GM12878 (cell line): ENCODE measurements at regions not wholly inside any gene's neighbourhood (a gene's known extent, or its start where the extent isn't known, plus 50 kb on each side); places are given as distances from the start of the nearest gene placed in this dataset.
"Not testable (repeated sequence)": the region's sequence is repeated elsewhere in the genome, so short reads cannot be mapped to it uniquely, and the experiment has no call there.

ENCODE experiments used
- ATAC-seq: fragments of 200-7000 bp; cut with Tn5 transposase; 3 replicates; pipeline ENCODE4 v1.9.1; 2020; ENCODE audit warnings: mild to moderate bottlenecking, moderate library complexity
- BruUV-seq: library from RNA; stranded (reverse); fragments of 400-500 nt; replicated peaks from 2 replicates; lab custom pipeline; 2021; lab: Mats Ljungman, UMichigan
- CTCF ChIA-PET: fragments of 300-600 bp; sonication (Branson Sonifier 250); formaldehyde crosslinking; extraction: SDS; loops from one replicate; lab custom pipeline; 2021; ENCODE audit warnings: inconsistent platforms; lab: Yijun Ruan, JAX
- POLR2A ChIA-PET: fragments of 350-600 bp; formaldehyde crosslinking; extraction: SDS; loops from one replicate; lab custom pipeline; 2021; ENCODE audit warnings: inconsistent platforms; lab: Charles Lee
- RAD21 ChIA-PET: fragments of 300-600 bp; sonication (Branson Sonifier 250); formaldehyde crosslinking; loops from one replicate; lab custom pipeline; 2023; ENCODE audit warnings: antibody characterized with exemption; ENCODE audit not compliant: unreplicated experiment; lab: Charles Lee
- SMC1A ChIA-PET: fragments of 300-600 bp; sonication (Branson Sonifier 250); formaldehyde crosslinking; loops from one replicate; lab custom pipeline; 2023; ENCODE audit not compliant: unreplicated experiment, uncharacterized antibody; lab: Charles Lee
- DNase-seq: peaks from one replicate; pipeline ENCODE4 v3.0.0-alpha.2; 2011; ENCODE audit warnings: low read depth, low spot score
- FAIRE-seq: peaks from 3 replicates; lab custom pipeline; 2011; peaks lifted over from hg19 to GRCh38; lab: Jason Lieb, UNC
- H2AFZ ChIP-seq: 2 replicates; pipeline ENCODE4 v1.6.0; 2011; ENCODE audit warnings: low read depth, low read length, control low read depth; ENCODE audit not compliant: control insufficient read depth
- H3K27ac ChIP-seq: 2 replicates; pipeline ENCODE4 v1.5.1; 2011; ENCODE audit warnings: control low read depth; ENCODE audit not compliant: control insufficient read depth, insufficient read depth
- H3K27me3 ChIP-seq, 2 experiments: replicated peaks in 1 of 2; 2 replicates each; pipeline versions ENCODE4 v1.6.0 to v1.6.1; 2011; ENCODE audit warnings: low read length in 1 of 2; ENCODE audit not compliant: control insufficient read depth in 2 of 2, insufficient read depth in 2 of 2
- H3K36me3 ChIP-seq, 2 experiments: 2 replicates each; pipeline ENCODE4 v1.5.1; 2011; ENCODE audit warnings: low read length in 1 of 2; ENCODE audit not compliant: control insufficient read depth in 2 of 2, insufficient read depth in 2 of 2
- H3K4me1 ChIP-seq: 2 replicates; pipeline ENCODE4 v1.6.1; 2011; ENCODE audit warnings: mild to moderate bottlenecking, low read length, moderate library complexity, mixed read lengths; ENCODE audit not compliant: control insufficient read depth, insufficient read depth
- H3K4me2 ChIP-seq: 2 replicates; pipeline ENCODE4 v1.6.0; 2011; ENCODE audit warnings: control low read depth; ENCODE audit not compliant: control insufficient read depth, insufficient read depth
- H3K4me3 ChIP-seq: fragments of 200-600 bp; sonication (generic); 2 replicates; pipeline ENCODE4 v1.5.1; 2016
- H3K79me2 ChIP-seq: 2 replicates; pipeline ENCODE4 v1.6.0; 2011; ENCODE audit warnings: low read length; ENCODE audit not compliant: control insufficient read depth, insufficient read depth
- H3K9ac ChIP-seq: 2 replicates; pipeline ENCODE4 v1.8.0; 2011; ENCODE audit warnings: low read length, control low read depth, mixed read lengths; ENCODE audit not compliant: control insufficient read depth, insufficient read depth
- H3K9me3 ChIP-seq: replicated peaks from 3 replicates; pipeline ENCODE4 v1.5.1; 2011; ENCODE audit warnings: mild to moderate bottlenecking, low read length; ENCODE audit not compliant: control insufficient read depth, insufficient read depth
- H4K20me1 ChIP-seq: 2 replicates; pipeline ENCODE4 v1.6.0; 2011; ENCODE audit not compliant: control insufficient read depth, insufficient read depth
- ATF7 ChIP-seq: fragments of 450-650 bp; IDR thresholded peaks from 2 replicates; pipeline ENCODE4 v1.6.1; 2016; ENCODE audit warnings: low read depth, mild to moderate bottlenecking
- BCL11A ChIP-seq: IDR thresholded peaks from 2 replicates; pipeline ENCODE4 v1.6.1; 2011; ENCODE audit warnings: low read depth, low read length
- EED ChIP-seq: sonication (generic); IDR thresholded peaks from 2 replicates; pipeline ENCODE4 v1.6.1; 2016; ENCODE audit warnings: antibody characterized with exemption, low read depth
- ESRRA ChIP-seq: IDR thresholded peaks from 2 replicates; pipeline ENCODE4 v1.6.1; 2012; ENCODE audit warnings: mild to moderate bottlenecking, low read length, improper control_type of control experiment
- FOXK2 ChIP-seq: fragments of 450-650 bp; IDR thresholded peaks from 2 replicates; pipeline ENCODE4 v1.6.1; 2017; ENCODE audit warnings: mild to moderate bottlenecking, moderate library complexity
- MYC ChIP-seq: IDR thresholded peaks from 2 replicates; pipeline ENCODE4 v1.6.1; 2011; ENCODE audit warnings: mild to moderate bottlenecking, low read length, moderate library complexity, inconsistent platforms; ENCODE audit not compliant: insufficient read depth, insufficient replicate concordance, insufficient read length, severe bottlenecking
- NR2C2 ChIP-seq: IDR thresholded peaks from 2 replicates; pipeline ENCODE4 v1.6.1; 2011; ENCODE audit warnings: borderline replicate concordance, low read depth; ENCODE audit not compliant: control insufficient read depth, insufficient read length
- PAX5 ChIP-seq: IDR thresholded peaks from 2 replicates; pipeline ENCODE4 v1.6.1; 2011; ENCODE audit warnings: low read depth, low read length, borderline replicate concordance
- PAX8 ChIP-seq: fragments of 450-650 bp; IDR thresholded peaks from 2 replicates; pipeline ENCODE4 v1.6.1; 2017; ENCODE audit warnings: mild to moderate bottlenecking, moderate library complexity
- PML ChIP-seq: IDR thresholded peaks from 2 replicates; pipeline ENCODE4 v1.6.1; 2012; ENCODE audit warnings: low read length, inconsistent platforms
- RCOR1 ChIP-seq: conservative IDR thresholded peaks from 2 replicates; pipeline ENCODE4 v1.6.1; 2012; ENCODE audit warnings: low read depth, low read length, improper control_type of control experiment
- RUNX3 ChIP-seq: IDR thresholded peaks from 2 replicates; pipeline ENCODE4 v1.6.1; 2012; ENCODE audit warnings: low read length, inconsistent platforms
- TCF3 ChIP-seq: IDR thresholded peaks from 2 replicates; pipeline ENCODE4 v1.6.1; 2012; ENCODE audit warnings: low read depth, mild to moderate bottlenecking, low read length, borderline replicate concordance; ENCODE audit not compliant: insufficient read depth
- WGBS: methylation state at CpG from one replicate; pipeline ENCODE4 v1.1.6; 2016; ENCODE audit warnings: low lambda C conversion rate; ENCODE audit not compliant: insufficient replicate concordance, insufficient coverage; ENCODE audit errors: missing lambda C conversion rate; 5-methylcytosine and 5-hydroxymethylcytosine counted together
- in situ Hi-C: fragments of 300-500 bp; cut with MboI; formaldehyde crosslinking; loops from 9 replicates; pipeline ENCODE4 v1.14.3; 2018; ENCODE audit warnings: mixed read lengths
- intact Hi-C: fragments of 100-400 bp; cut with micrococcal nuclease; formaldehyde crosslinking; loops from one replicate; pipeline ENCODE4 v1.14.2; 2022; ENCODE audit not compliant: unreplicated experiment
- TF ChIP-seq, protein P1 (sequence below): fragments of 450-650 bp; IDR thresholded peaks from 2 replicates; pipeline ENCODE4 v1.6.1; 2017; ENCODE audit warnings: low read depth, mild to moderate bottlenecking, moderate library complexity
- TF ChIP-seq, protein P2 (sequence below): IDR thresholded peaks from 2 replicates; pipeline ENCODE4 v1.6.1; 2012; ENCODE audit warnings: low read depth, low read length, improper control_type of control experiment
- TF ChIP-seq, protein P3 (sequence below): IDR thresholded peaks from 2 replicates; pipeline ENCODE4 v1.6.1; 2012; ENCODE audit warnings: low read depth, low read length, improper control_type of control experiment
- TF ChIP-seq, protein P4 (sequence below): fragments of 450-650 bp; IDR thresholded peaks from 2 replicates; pipeline ENCODE4 v1.6.1; 2017; ENCODE audit warnings: mild to moderate bottlenecking, low read depth, inconsistent platforms; ENCODE audit not compliant: poor library complexity, severe bottlenecking

GRCh38 chr22:48621085-48621484 lies 1206.6 kb downstream of the BRD1 start:
- H3K36me3 ChIP-seq, result no peaks in the 10 kb centered on the region
- TF ChIP-seq ATF7 (no peak), PAX8 (no peak), RCOR1 (no peak), FOXK2 (no peak), PAX5 (no peak), ESRRA (no peak), PML (no peak), TCF3 (no peak), RUNX3 (no peak), NR2C2 (no peak), MYC (no peak), EED (no peak), BCL11A (no peak)
- TF ChIP-seq, protein P1, sequence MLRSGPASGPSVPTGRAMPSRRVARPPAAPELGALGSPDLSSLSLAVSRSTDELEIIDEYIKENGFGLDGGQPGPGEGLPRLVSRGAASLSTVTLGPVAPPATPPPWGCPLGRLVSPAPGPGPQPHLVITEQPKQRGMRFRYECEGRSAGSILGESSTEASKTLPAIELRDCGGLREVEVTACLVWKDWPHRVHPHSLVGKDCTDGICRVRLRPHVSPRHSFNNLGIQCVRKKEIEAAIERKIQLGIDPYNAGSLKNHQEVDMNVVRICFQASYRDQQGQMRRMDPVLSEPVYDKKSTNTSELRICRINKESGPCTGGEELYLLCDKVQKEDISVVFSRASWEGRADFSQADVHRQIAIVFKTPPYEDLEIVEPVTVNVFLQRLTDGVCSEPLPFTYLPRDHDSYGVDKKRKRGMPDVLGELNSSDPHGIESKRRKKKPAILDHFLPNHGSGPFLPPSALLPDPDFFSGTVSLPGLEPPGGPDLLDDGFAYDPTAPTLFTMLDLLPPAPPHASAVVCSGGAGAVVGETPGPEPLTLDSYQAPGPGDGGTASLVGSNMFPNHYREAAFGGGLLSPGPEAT, result no peak
- TF ChIP-seq, protein P2, sequence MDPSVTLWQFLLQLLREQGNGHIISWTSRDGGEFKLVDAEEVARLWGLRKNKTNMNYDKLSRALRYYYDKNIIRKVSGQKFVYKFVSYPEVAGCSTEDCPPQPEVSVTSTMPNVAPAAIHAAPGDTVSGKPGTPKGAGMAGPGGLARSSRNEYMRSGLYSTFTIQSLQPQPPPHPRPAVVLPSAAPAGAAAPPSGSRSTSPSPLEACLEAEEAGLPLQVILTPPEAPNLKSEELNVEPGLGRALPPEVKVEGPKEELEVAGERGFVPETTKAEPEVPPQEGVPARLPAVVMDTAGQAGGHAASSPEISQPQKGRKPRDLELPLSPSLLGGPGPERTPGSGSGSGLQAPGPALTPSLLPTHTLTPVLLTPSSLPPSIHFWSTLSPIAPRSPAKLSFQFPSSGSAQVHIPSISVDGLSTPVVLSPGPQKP, result no peak
- TF ChIP-seq, protein P3, sequence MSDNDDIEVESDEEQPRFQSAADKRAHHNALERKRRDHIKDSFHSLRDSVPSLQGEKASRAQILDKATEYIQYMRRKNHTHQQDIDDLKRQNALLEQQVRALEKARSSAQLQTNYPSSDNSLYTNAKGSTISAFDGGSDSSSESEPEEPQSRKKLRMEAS, result no peak
- TF ChIP-seq, protein P4, sequence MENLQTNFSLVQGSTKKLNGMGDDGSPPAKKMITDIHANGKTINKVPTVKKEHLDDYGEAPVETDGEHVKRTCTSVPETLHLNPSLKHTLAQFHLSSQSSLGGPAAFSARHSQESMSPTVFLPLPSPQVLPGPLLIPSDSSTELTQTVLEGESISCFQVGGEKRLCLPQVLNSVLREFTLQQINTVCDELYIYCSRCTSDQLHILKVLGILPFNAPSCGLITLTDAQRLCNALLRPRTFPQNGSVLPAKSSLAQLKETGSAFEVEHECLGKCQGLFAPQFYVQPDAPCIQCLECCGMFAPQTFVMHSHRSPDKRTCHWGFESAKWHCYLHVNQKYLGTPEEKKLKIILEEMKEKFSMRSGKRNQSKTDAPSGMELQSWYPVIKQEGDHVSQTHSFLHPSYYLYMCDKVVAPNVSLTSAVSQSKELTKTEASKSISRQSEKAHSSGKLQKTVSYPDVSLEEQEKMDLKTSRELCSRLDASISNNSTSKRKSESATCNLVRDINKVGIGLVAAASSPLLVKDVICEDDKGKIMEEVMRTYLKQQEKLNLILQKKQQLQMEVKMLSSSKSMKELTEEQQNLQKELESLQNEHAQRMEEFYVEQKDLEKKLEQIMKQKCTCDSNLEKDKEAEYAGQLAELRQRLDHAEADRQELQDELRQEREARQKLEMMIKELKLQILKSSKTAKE, result no peak
- H3K27ac ChIP-seq, result no peak overlapping the region
- ChIA-PET RAD21 (no interaction called here), SMC1A (no interaction called here), POLR2A (no interaction called here), CTCF (no interaction called here)
- no peak overlapping the region for H3K4me2 ChIP-seq
- H3K4me3 ChIP-seq, result no peak overlapping the region
- BruUV-seq, result no TSS peak
- in situ Hi-C loops, result no loop called here
- H3K79me2 ChIP-seq, result no peaks in the 10 kb centered on the region
- H3K9ac ChIP-seq, result no peak overlapping the region
- no peak for ATAC-seq
- intact Hi-C loops, result no loop called here
- H2AFZ ChIP-seq, result no peak overlapping the region
- FAIRE-seq, result no peak
- H3K9me3 ChIP-seq, result no peaks in the 10 kb centered on the region; the same call in 2 of the 3 replicates
- no peaks in the 10 kb centered on the region for H3K4me1 ChIP-seq
- no peak for DNase-seq
- H4K20me1 ChIP-seq, result no peaks in the 10 kb centered on the region
- no peaks in the 10 kb centered on the region for H3K27me3 ChIP-seq

GRCh38 chr22:48620460-48620859 lies 1207.2 kb downstream of the BRD1 start:
- CTCF ChIA-PET, H3K4me3 ChIP-seq, in situ Hi-C loops, H3K79me2 ChIP-seq, RAD21 ChIA-PET, H3K9me3 ChIP-seq, ATAC-seq, H3K4me1 ChIP-seq, POLR2A ChIA-PET, H3K4me2 ChIP-seq, SMC1A ChIA-PET, H2AFZ ChIP-seq, H3K27me3 ChIP-seq, intact Hi-C loops, BruUV-seq, DNase-seq, H3K36me3 ChIP-seq, H4K20me1 ChIP-seq, FAIRE-seq, H3K27ac ChIP-seq, H3K9ac ChIP-seq: not testable (repeated sequence)
- 100% methylated on average over 1 of the region's 2 CpGs for WGBS
